Suprapubic skin (tissue), 4 donors: ENCODE measurements at regions not wholly inside any gene's neighbourhood (a gene's known extent, or its start where the extent isn't known, plus 50 kb on each side); places are given as distances from the start of the nearest gene placed in this dataset.

Experiments
- DNase-seq, 2 donors: peaks; one replicate each; pipeline ENCODE4 v3.0.0-alpha.2; 2019; ENCODE audit warnings: low spot score in 2 of 2
- H3K27ac ChIP-seq: fragments of 200-600 bp; sonication (generic); one replicate; pipeline ENCODE4 v1.5.1; 2019
- H3K27me3 ChIP-seq: fragments of 200-600 bp; sonication (generic); one replicate; pipeline ENCODE4 v1.5.1; 2019
- H3K36me3 ChIP-seq: fragments of 200-600 bp; sonication (generic); one replicate; pipeline ENCODE4 v1.5.1; 2019
- H3K4me1 ChIP-seq: fragments of 200-600 bp; sonication (generic); one replicate; pipeline ENCODE4 v1.5.1; 2019
- H3K4me3 ChIP-seq: fragments of 200-600 bp; sonication (generic); one replicate; pipeline ENCODE4 v1.5.1; 2019; ENCODE audit warnings: mild to moderate bottlenecking
- H3K9me3 ChIP-seq: fragments of 200-600 bp; sonication (generic); one replicate; pipeline ENCODE4 v1.5.1; 2019
- CTCF ChIP-seq, 2 donors: fragments of 200-600 bp in 1 of 2; fragments of 450-650 bp in 1 of 2; sonication (generic) in 1 of 2; IDR thresholded peaks; one replicate each; pipeline ENCODE4 v1.5.1; 2016 to 2019; ENCODE audit warnings: antibody characterized with exemption in 2 of 2, mild to moderate bottlenecking in 1 of 2, moderate library complexity in 1 of 2
- EP300 ChIP-seq: sonication (generic); formaldehyde crosslinking; IDR thresholded peaks from one replicate; pipeline ENCODE4 v1.6.1; 2017; ENCODE audit warnings: antibody characterized with exemption
- POLR2A ChIP-seq, 2 donors: fragments of 450-650 bp; IDR thresholded peaks; one replicate each; pipeline ENCODE4 v1.6.1; 2017; ENCODE audit warnings: antibody characterized with exemption in 2 of 2, mild to moderate bottlenecking in 2 of 2, moderate library complexity in 2 of 2
- POLR2AphosphoS5 ChIP-seq, 3 donors: sonication (generic); formaldehyde crosslinking; IDR thresholded peaks; one replicate each; pipeline ENCODE4 v1.6.1; 2017; ENCODE audit warnings: antibody characterized with exemption in 3 of 3
- WGBS: methylation state at CpG from one replicate; pipeline ENCODE4 v1.1.5; 2018; 5-methylcytosine and 5-hydroxymethylcytosine counted together

- Histone ChIP-seq H3K36me3 (no peaks in the 10 kb centered on the region), H3K9me3 (no peaks in the 10 kb centered on the region), H3K4me1 (peaks cover 11% of the 10 kb centered on the region), H3K4me3 (no peak overlapping the region), H3K27ac (no peak overlapping the region), H3K27me3 (peaks cover 76% of the 10 kb centered on the region)
- WGBS = 57% methylated on average over 7 of the region's 7 CpGs
- TF ChIP-seq CTCF (IDR thresholded peaks at IDR 0.05) (no peak), POLR2AphosphoS5 (IDR thresholded peaks at IDR 0.05) (no peak), POLR2A (IDR thresholded peaks at IDR 0.05) (no peak), EP300 (no peak)
- DNase-seq = no peak
Measured at GRCh38 chr1:5428351-5428750, 563.9 kb downstream of the NPHP4 start.

- TF ChIP-seq CTCF (IDR thresholded peaks at IDR 0.05) (no peak), POLR2A (IDR thresholded peaks at IDR 0.05) (no peak), EP300 (no peak), POLR2AphosphoS5 (IDR thresholded peaks at IDR 0.05) (no peak)
- H3K9me3 ChIP-seq = no peaks in the 10 kb centered on the region
- H3K4me1 ChIP-seq = peaks cover 16% of the 10 kb centered on the region
- H3K27me3 ChIP-seq = peaks cover 74% of the 10 kb centered on the region
- DNase-seq = no peak
- WGBS = 97% methylated on average over 7 of the region's 9 CpGs
- no peak overlapping the region for H3K27ac ChIP-seq
- H3K4me3 ChIP-seq = no peak overlapping the region
- no peaks in the 10 kb centered on the region for H3K36me3 ChIP-seq
Measured at GRCh38 chr1:5427026-5427613, 565.1 kb downstream of the NPHP4 start.

GRCh38 chr1:5424802-5425703 lies 567.2 kb downstream of the NPHP4 start:
- Histone ChIP-seq H3K9me3 (no peaks in the 10 kb centered on the region), H3K36me3 (no peaks in the 10 kb centered on the region), H3K27me3 (peaks cover 68% of the 10 kb centered on the region), H3K4me1 (peaks cover 16% of the 10 kb centered on the region), H3K4me3 (no peak overlapping the region), H3K27ac (no peak overlapping the region)
- no peak for DNase-seq
- TF ChIP-seq POLR2AphosphoS5 (IDR thresholded peaks at IDR 0.05) = no peak
- TF ChIP-seq CTCF (IDR thresholded peaks at IDR 0.05) = no peak
- TF ChIP-seq POLR2A (IDR thresholded peaks at IDR 0.05) = no peak
- TF ChIP-seq EP300 = no peak
- WGBS = 20% methylated on average over 19 of the region's 19 CpGs

GRCh38 chr1:5423109-5423508 lies 569.1 kb downstream of the NPHP4 start:
- WGBS = 5% methylated on average over 6 of the region's 10 CpGs

More at GRCh38 chr1:5423109-5423508, 569.1 kb downstream of the NPHP4 start:
- H3K36me3 ChIP-seq = no peaks in the 10 kb centered on the region
- H3K27ac ChIP-seq = no peak overlapping the region
- no peak for TF ChIP-seq CTCF (IDR thresholded peaks at IDR 0.05)
- no peak for TF ChIP-seq POLR2AphosphoS5 (IDR thresholded peaks at IDR 0.05)
- TF ChIP-seq POLR2A (IDR thresholded peaks at IDR 0.05) = no peak
- no peak for TF ChIP-seq EP300
- no peaks in the 10 kb centered on the region for H3K9me3 ChIP-seq
- DNase-seq = no peak
- H3K4me1 ChIP-seq = peaks cover 16% of the 10 kb centered on the region
- H3K4me3 ChIP-seq = no peak overlapping the region
- H3K27me3 ChIP-seq = peaks cover 55% of the 10 kb centered on the region
